ENCODE measurements at regions not wholly inside any gene's neighbourhood (a gene's known extent, or its start where the extent isn't known, plus 50 kb on each side); places are given as distances from the start of the nearest gene placed in this dataset.

DNA sequence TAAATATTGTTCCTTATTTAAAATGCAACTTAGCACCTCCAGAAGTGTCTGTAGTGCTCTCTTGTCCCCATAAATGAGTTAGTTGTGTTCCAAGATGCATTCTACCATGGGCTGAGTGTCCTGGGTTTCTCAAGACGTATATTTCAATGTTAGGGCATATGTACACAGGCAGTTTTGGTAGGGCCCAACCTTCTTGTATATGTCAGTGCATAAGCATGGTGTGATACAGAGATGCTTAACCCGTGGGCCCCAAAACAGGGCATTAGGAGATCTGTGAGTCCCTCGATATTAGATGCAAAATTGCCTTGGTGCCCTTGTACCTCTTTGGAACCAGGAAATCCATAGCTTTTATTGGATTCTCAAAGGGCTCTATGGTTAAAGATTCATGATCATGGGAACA, 91.5 kb upstream of the HIVEP1 start:
- no peaks in the 10 kb centered on the region for H3K79me2 ChIP-seq (ENCODE audit: control insufficient read depth, insufficient read depth, low read length)
- POLR2A ChIA-PET = interaction anchor here (0.7 to 4.2 kb wide), 6 partner anchors 10 to 265 kb away, joined by 3 to 57 read pairs (median 4); no protein-coding TSS in a partner anchor
- 19% methylated on average over 3 of the region's 3 CpGs for WGBS (ENCODE audit: insufficient coverage, low coverage, missing lambda C conversion rate)
- peak in 1 of 4 experiments; percentile 54 for DNase-seq (ENCODE audit: extremely low read depth in 1 of 4, low spot score in 3 of 4)
- peak overlapping the region; percentile 61 for H3K4me2 ChIP-seq (ENCODE audit: insufficient read depth, low read length)
- peak; percentile 53 for ATAC-seq
- no peak overlapping the region for H3K4me3 ChIP-seq
- H3K27me3 ChIP-seq (ENCODE audit: control insufficient read depth in 2 of 2, insufficient read depth in 2 of 2, low read length in 2 of 2) = no peaks in the 10 kb centered on the region
- in situ Hi-C loops (cut with MboI) = no loop called here
- BruUV-seq (replicated peaks) = TSS peak; percentile 94
- TF ChIP-seq FOXK2 (conservative IDR thresholded peaks at IDR 0.05 in 1 of 2, IDR thresholded peaks at IDR 0.05 in 1 of 2; ENCODE audit: low read depth in 2 of 2) = peak in 1 of 2 experiments; percentile 48; a peak in 1 of 4 replicates
- TF ChIP-seq MECOM (CRISPR knock-in tag; IDR thresholded peaks at IDR 0.05) = 0 out of 2 replicates have a peak, but pooled peaks have one; percentile 4
- TF ChIP-seq SP1 (CRISPR knock-in tag; IDR thresholded peaks at IDR 0.05) = 0 out of 2 replicates have a peak, but pooled peaks have one; percentile 9
- no peak for TF ChIP-seq ZC3H4 (CRISPR knock-in tag; IDR thresholded peaks at IDR 0.05; ENCODE audit: borderline replicate concordance)
- peak overlapping the region; percentile 68 for H3K27ac ChIP-seq (ENCODE audit: extremely low read depth, low read depth, low read length)
- CTCF ChIA-PET (ENCODE audit: low intra/inter-chr PET ratio) = no interaction called here
- no peak for FAIRE-seq
- intact Hi-C loops (cut with micrococcal nuclease) = loop anchor here (1.0 kb wide), 1 partner anchor 88 kb away; no protein-coding TSS in a partner anchor
- no peaks in the 10 kb centered on the region for H3K9me3 ChIP-seq (replicated peaks; ENCODE audit: control insufficient read depth, insufficient read depth, low read depth, low read length)
- peak overlapping the region; percentile 88 for H2AFZ ChIP-seq (ENCODE audit: low read depth, low read length)
- H4K20me1 ChIP-seq (replicated peaks; ENCODE audit: control insufficient read depth, insufficient read depth, low read length) = no peaks in the 10 kb centered on the region
- H3K4me1 ChIP-seq (replicated peaks in 1 of 2; ENCODE audit: control insufficient read depth in 2 of 2, insufficient read depth in 2 of 2, low read length in 2 of 2) = peaks cover 31 to 54% of the 10 kb centered on the region in 2 experiments
- H3K9me1 ChIP-seq (ENCODE audit: control insufficient read depth, insufficient read depth, low read length) = no peaks in the 10 kb centered on the region
- H3K36me3 ChIP-seq (ENCODE audit: control insufficient read depth, insufficient read depth, low read length) = no peaks in the 10 kb centered on the region
- H3K9ac ChIP-seq (ENCODE audit: insufficient read depth in 1 of 2, low read depth in 2 of 2, low read length in 2 of 2) = peak overlapping the region; percentile 51 to 88; a peak in 3 of 4 replicates

DNA sequence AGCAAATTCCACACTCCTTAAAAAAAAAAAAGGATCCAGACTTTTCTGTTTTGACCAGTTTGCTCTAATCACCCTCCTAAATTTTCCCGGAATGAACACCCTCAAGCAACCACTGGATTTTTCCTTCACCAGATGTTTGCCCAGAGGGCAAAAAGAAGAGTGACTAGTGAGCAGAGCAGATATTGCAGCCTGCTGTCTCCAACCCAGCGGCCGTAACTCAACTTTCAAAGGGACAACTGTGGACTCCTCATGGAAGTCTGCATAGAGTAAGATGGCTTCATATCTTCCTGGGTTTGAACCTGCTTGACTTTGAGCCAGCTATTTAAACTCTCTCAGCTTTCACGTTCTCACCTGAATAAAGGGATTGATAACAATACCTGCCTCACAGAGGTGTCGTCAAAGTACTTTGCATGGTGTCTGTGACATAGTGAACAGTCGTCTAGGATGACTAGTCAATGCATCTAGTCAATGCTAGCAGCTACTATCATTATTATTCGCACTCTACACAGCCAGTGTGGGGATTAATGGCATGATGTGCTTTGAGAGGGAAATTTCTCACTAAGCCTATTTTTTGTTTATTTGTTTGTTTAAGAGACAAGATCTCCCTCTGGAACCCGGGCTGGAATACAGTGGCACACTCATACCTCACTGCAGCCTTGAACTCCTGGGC, 92.2 kb upstream of the HIVEP1 start:
- in situ Hi-C loops (cut with MboI) (no loop called here), intact Hi-C loops (cut with micrococcal nuclease) (loop anchor here (1.0 to 5.0 kb wide), 3 partner anchors 88 to 218 kb away; partner anchors contain the start of gene ADTRP)
- TF ChIP-seq THRAP3 (IDR thresholded peaks at IDR 0.05; ENCODE audit: borderline replicate concordance) = no peak
- TF ChIP-seq LCOR (CRISPR knock-in tag; IDR thresholded peaks at IDR 0.05) = no peak
- TF ChIP-seq ZNF212 (CRISPR knock-in tag; IDR thresholded peaks at IDR 0.05) = no peak
- TF ChIP-seq, protein P1, sequence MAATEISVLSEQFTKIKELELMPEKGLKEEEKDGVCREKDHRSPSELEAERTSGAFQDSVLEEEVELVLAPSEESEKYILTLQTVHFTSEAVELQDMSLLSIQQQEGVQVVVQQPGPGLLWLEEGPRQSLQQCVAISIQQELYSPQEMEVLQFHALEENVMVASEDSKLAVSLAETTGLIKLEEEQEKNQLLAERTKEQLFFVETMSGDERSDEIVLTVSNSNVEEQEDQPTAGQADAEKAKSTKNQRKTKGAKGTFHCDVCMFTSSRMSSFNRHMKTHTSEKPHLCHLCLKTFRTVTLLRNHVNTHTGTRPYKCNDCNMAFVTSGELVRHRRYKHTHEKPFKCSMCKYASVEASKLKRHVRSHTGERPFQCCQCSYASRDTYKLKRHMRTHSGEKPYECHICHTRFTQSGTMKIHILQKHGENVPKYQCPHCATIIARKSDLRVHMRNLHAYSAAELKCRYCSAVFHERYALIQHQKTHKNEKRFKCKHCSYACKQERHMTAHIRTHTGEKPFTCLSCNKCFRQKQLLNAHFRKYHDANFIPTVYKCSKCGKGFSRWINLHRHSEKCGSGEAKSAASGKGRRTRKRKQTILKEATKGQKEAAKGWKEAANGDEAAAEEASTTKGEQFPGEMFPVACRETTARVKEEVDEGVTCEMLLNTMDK (IDR thresholded peaks at IDR 0.05; ENCODE audit: borderline replicate concordance, insufficient read depth, low read depth, low read length, poor library complexity, severe bottlenecking) = no peak
- no peak for TF ChIP-seq GTF2A2 (tag; IDR thresholded peaks at IDR 0.05)
- 0 out of 2 replicates have a peak, but pooled peaks have one; percentile 40 for TF ChIP-seq SMAD4 (CRISPR knock-in tag; conservative IDR thresholded peaks at IDR 0.05)
- TF ChIP-seq CXXC5 (CRISPR knock-in tag; IDR thresholded peaks at IDR 0.05) = 0 out of 2 replicates have a peak, but pooled peaks have one; percentile 8

More for the DNA sequence above, 92.2 kb upstream of the HIVEP1 start:
- Histone ChIP-seq H4K20me1 (replicated peaks; ENCODE audit: control insufficient read depth, insufficient read depth, low read length) (no peaks in the 10 kb centered on the region), H3K4me1 (replicated peaks in 1 of 2; ENCODE audit: control insufficient read depth in 2 of 2, insufficient read depth in 2 of 2, low read length in 2 of 2) (peaks cover 31 to 54% of the 10 kb centered on the region in 2 experiments), H3K4me3 (no peak overlapping the region), H3K9me1 (ENCODE audit: control insufficient read depth, insufficient read depth, low read length) (no peaks in the 10 kb centered on the region), H3K27me3 (ENCODE audit: control insufficient read depth in 2 of 2, insufficient read depth in 2 of 2, low read length in 2 of 2) (no peaks in the 10 kb centered on the region), H3K4me2 (ENCODE audit: insufficient read depth, low read length) (peak overlapping the region; percentile 61; the same call in 1 of the 2 replicates), H3K9me3 (replicated peaks; ENCODE audit: control insufficient read depth, insufficient read depth, low read depth, low read length) (no peaks in the 10 kb centered on the region), H3K79me2 (ENCODE audit: control insufficient read depth, insufficient read depth, low read length) (no peaks in the 10 kb centered on the region), H3K27ac (ENCODE audit: extremely low read depth, low read depth, low read length) (peak overlapping the region; percentile 68), H3K9ac (ENCODE audit: insufficient read depth in 1 of 2, low read depth in 2 of 2, low read length in 2 of 2) (peak overlapping the region in 1 of 2 experiments; percentile 51; a peak in 2 of 4 replicates), H2AFZ (ENCODE audit: low read depth, low read length) (peak overlapping the region; percentile 88), H3K36me3 (ENCODE audit: control insufficient read depth, insufficient read depth, low read length) (no peaks in the 10 kb centered on the region)
- DNase-seq (ENCODE audit: extremely low read depth in 1 of 4, low spot score in 3 of 4) (peak in 1 of 4 experiments; percentile 57), ATAC-seq (peak; percentile 48), FAIRE-seq (peak; percentile 15)
- ChIA-PET POLR2A (interaction anchor here (0.8 to 4.2 kb wide), 2 partner anchors 11 to 42 kb away, joined by 3 to 57 read pairs; no protein-coding TSS in a partner anchor), CTCF (ENCODE audit: low intra/inter-chr PET ratio) (no interaction called here)
- no TSS peak for BruUV-seq (replicated peaks)
- 48% methylated on average over 8 of the region's 8 CpGs for WGBS (ENCODE audit: insufficient coverage, low coverage, missing lambda C conversion rate)

Measured in K562 (cell line).